H9 (cell line): ENCODE measurements at regions not wholly inside any gene's neighbourhood (a gene's known extent, or its start where the extent isn't known, plus 50 kb on each side); places are given as distances from the start of the nearest gene placed in this dataset.

ENCODE experiments used
- DNase-seq: peaks from one replicate; pipeline ENCODE4 v3.0.0-alpha.2; 2017
- H2AFZ ChIP-seq: one replicate; pipeline ENCODE4 v1.6.1; 2013; ENCODE audit warnings: mild to moderate bottlenecking, low read length, control low read depth, moderate library complexity
- H2AK5ac ChIP-seq: 2 replicates; pipeline ENCODE4 v1.6.1; 2013; ENCODE audit warnings: low read length, control low read depth, mixed read lengths; ENCODE audit not compliant: insufficient read length
- H2BK120ac ChIP-seq: one replicate; pipeline ENCODE4 v1.6.1; 2013; ENCODE audit warnings: low read depth, mild to moderate bottlenecking, low read length, control low read depth, inconsistent platforms; ENCODE audit not compliant: poor library complexity, severe bottlenecking
- H2BK12ac ChIP-seq: 2 replicates; pipeline ENCODE4 v1.6.1; 2013; ENCODE audit warnings: low read length, control low read depth, mixed read lengths, low read depth; ENCODE audit not compliant: insufficient read length
- H2BK15ac ChIP-seq: 2 replicates; pipeline ENCODE4 v1.6.1; 2013; ENCODE audit warnings: low read depth, low read length, control low read depth
- H2BK20ac ChIP-seq: one replicate; pipeline ENCODE4 v1.6.1; 2013; ENCODE audit warnings: low read depth, mild to moderate bottlenecking, low read length, control low read depth, inconsistent platforms; ENCODE audit not compliant: poor library complexity, severe bottlenecking
- H2BK5ac ChIP-seq: 2 replicates; pipeline ENCODE4 v1.6.1; 2013; ENCODE audit warnings: low read length, control low read depth, mixed read lengths; ENCODE audit not compliant: insufficient read length
- H3K14ac ChIP-seq: 2 replicates; pipeline ENCODE4 v1.6.1; 2013; ENCODE audit warnings: low read length, control low read depth; ENCODE audit not compliant: insufficient read depth
- H3K18ac ChIP-seq: 2 replicates; pipeline ENCODE4 v1.6.1; 2013; ENCODE audit warnings: low read depth, mild to moderate bottlenecking, mixed read lengths, low read length, control low read depth; ENCODE audit not compliant: insufficient read length
- H3K23ac ChIP-seq: 2 replicates; pipeline ENCODE4 v1.6.1; 2013; ENCODE audit warnings: low read length, control low read depth, mixed read lengths, low read depth; ENCODE audit not compliant: insufficient read length
- H3K23me2 ChIP-seq: 2 replicates; pipeline ENCODE4 v1.6.1; 2013; ENCODE audit warnings: low read depth, mild to moderate bottlenecking, mixed read lengths, low read length, control low read depth; ENCODE audit not compliant: insufficient read length, poor library complexity, severe bottlenecking
- H3K27ac ChIP-seq: 2 replicates; pipeline ENCODE4 v1.5.1; 2013; ENCODE audit warnings: low read length, control low read depth, mixed read lengths, low read depth; ENCODE audit not compliant: insufficient read length
- H3K27me3 ChIP-seq: 2 replicates; pipeline ENCODE4 v1.6.1; 2013; ENCODE audit warnings: low read length, control low read depth, inconsistent platforms; ENCODE audit not compliant: insufficient read depth
- H3K4ac ChIP-seq: 2 replicates; pipeline ENCODE4 v1.6.1; 2013; ENCODE audit warnings: low read depth, mild to moderate bottlenecking, control low read depth, inconsistent platforms, low read length, moderate library complexity
- H3K4me1 ChIP-seq: 2 replicates; pipeline ENCODE4 v1.6.1; 2013; ENCODE audit warnings: low read length, control low read depth, inconsistent platforms; ENCODE audit not compliant: insufficient read depth
- H3K4me2 ChIP-seq: 2 replicates; pipeline ENCODE4 v1.6.1; 2013; ENCODE audit warnings: low read length, control low read depth, mixed read lengths; ENCODE audit not compliant: insufficient read length, insufficient read depth
- H3K56ac ChIP-seq: 2 replicates; pipeline ENCODE4 v1.6.1; 2013; ENCODE audit warnings: low read depth, mild to moderate bottlenecking, mixed read lengths, low read length, control low read depth; ENCODE audit not compliant: insufficient read length
- H3K79me1 ChIP-seq: 2 replicates; pipeline ENCODE4 v1.6.1; 2013; ENCODE audit warnings: low read depth, mild to moderate bottlenecking, moderate library complexity, low read length, control low read depth, inconsistent platforms; ENCODE audit not compliant: insufficient read depth, poor library complexity, severe bottlenecking
- H3K79me2 ChIP-seq: 2 replicates; pipeline ENCODE4 v1.6.1; 2013; ENCODE audit warnings: low read length, control low read depth, inconsistent platforms; ENCODE audit not compliant: insufficient read depth
- H3K9ac ChIP-seq: 2 replicates; pipeline ENCODE4 v1.6.1; 2013; ENCODE audit warnings: low read length, control low read depth, mixed read lengths; ENCODE audit not compliant: insufficient read length; ENCODE audit errors: extremely low read depth
- H3K9me3 ChIP-seq: one replicate; pipeline ENCODE4 v1.6.1; 2013; ENCODE audit warnings: low read depth, low read length, inconsistent platforms; ENCODE audit not compliant: control insufficient read depth
- H3T11ph ChIP-seq: one replicate; pipeline ENCODE4 v1.6.1; 2013; ENCODE audit warnings: mild to moderate bottlenecking, low read length, control low read depth, inconsistent platforms
- H4K20me1 ChIP-seq: one replicate; pipeline ENCODE4 v1.6.1; 2013; ENCODE audit not compliant: control insufficient read depth, insufficient read length, insufficient read depth
- H4K5ac ChIP-seq: 2 replicates; pipeline ENCODE4 v1.6.1; 2013; ENCODE audit warnings: low read depth, mild to moderate bottlenecking, mixed read lengths, low read length, control low read depth; ENCODE audit not compliant: insufficient read length
- H4K8ac ChIP-seq: replicated peaks from 2 replicates; pipeline ENCODE4 v1.6.1; 2013; ENCODE audit warnings: low read length, control low read depth, mixed read lengths, low read depth; ENCODE audit not compliant: insufficient read length
- H4K91ac ChIP-seq: 2 replicates; pipeline ENCODE4 v1.6.1; 2013; ENCODE audit warnings: low read depth, mild to moderate bottlenecking, moderate library complexity, mixed read lengths, low read length, control low read depth; ENCODE audit not compliant: insufficient read length
- H3K27ac Mint-ChIP-seq, 3 experiments: 2 replicates in 2 of 3; 3 replicates in 1 of 3; pipeline ENCODE4 v1.8.0; 2020 to 2021; ENCODE audit warnings: mixed read lengths in 3 of 3, mild to moderate bottlenecking in 1 of 3, moderate library complexity in 1 of 3
- H3K27me3 Mint-ChIP-seq: 2 replicates; pipeline ENCODE4 v1.8.0; 2021; ENCODE audit warnings: low read depth, mild to moderate bottlenecking, moderate library complexity, mixed read lengths
- H3K36me3 Mint-ChIP-seq, 3 experiments: 2 replicates in 2 of 3; 3 replicates in 1 of 3; pipeline ENCODE4 v1.8.0; 2020 to 2021; ENCODE audit warnings: low read depth in 3 of 3, mixed read lengths in 3 of 3; ENCODE audit not compliant: insufficient read depth in 1 of 3
- H3K4me1 Mint-ChIP-seq, 2 experiments: 2 replicates each; pipeline ENCODE4 v1.8.0; 2020; ENCODE audit warnings: mixed read lengths in 2 of 2
- H3K4me3 Mint-ChIP-seq, 2 experiments: 2 replicates in 1 of 2; 3 replicates in 1 of 2; pipeline ENCODE4 v1.8.0; 2020 to 2021; ENCODE audit warnings: mild to moderate bottlenecking in 2 of 2, mixed read lengths in 2 of 2, moderate library complexity in 1 of 2
- H3K9me3 Mint-ChIP-seq, 2 experiments: 2 replicates in 1 of 2; 3 replicates in 1 of 2; pipeline ENCODE4 v1.8.0; 2020; ENCODE audit warnings: mild to moderate bottlenecking in 2 of 2, mixed read lengths in 2 of 2, moderate library complexity in 1 of 2
- WGBS: extraction: QIAGEN DNeasy Blood & Tissue Kit; methylation state at CpG from one replicate; pipeline ENCODE4 v1.1.7; 2013; ENCODE audit warnings: missing lambda C conversion rate, low lambda C conversion rate, mixed read lengths; ENCODE audit not compliant: insufficient read length; ENCODE audit errors: extremely low coverage; 5-methylcytosine and 5-hydroxymethylcytosine counted together
- TF ChIP-seq, protein P1 (sequence below): fragments of 200-600 bp; sonication (generic); conservative IDR thresholded peaks from 3 replicates; pipeline ENCODE4 v1.8.0; 2021; ENCODE audit warnings: antibody characterized with exemption, mild to moderate bottlenecking

DNA sequence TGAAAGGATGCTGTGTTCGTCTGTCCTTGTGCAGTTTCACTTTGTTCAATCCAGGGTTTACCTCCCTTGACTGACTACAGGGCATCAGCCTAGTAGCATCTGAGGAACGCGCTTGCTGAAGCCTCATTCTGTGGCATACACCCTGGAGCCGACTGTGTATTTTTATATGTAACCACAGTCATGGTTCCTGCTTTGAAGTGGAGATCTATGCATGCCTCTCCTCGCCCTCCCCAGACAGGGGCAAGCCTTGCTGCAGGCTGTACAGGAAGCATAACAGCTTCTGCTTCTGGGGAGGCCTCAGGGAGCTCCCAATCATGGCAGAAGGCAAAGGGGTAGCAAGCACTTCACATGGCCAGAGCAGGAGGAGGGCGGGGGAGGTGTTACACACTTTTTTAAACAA, 262.1 kb downstream of the BCL11B start:
- no peak overlapping the region for H3K23ac ChIP-seq
- no peaks in the 10 kb centered on the region for H3K4me1 Mint-ChIP-seq

More for the DNA sequence above, 262.1 kb downstream of the BCL11B start:
- Histone ChIP-seq H3K79me1 (no peaks in the 10 kb centered on the region), H3K56ac (no peak overlapping the region), H2BK5ac (no peak overlapping the region), H3K4me1 (no peaks in the 10 kb centered on the region), H4K20me1 (no peaks in the 10 kb centered on the region), H2BK120ac (no peak overlapping the region), H4K8ac (no peak overlapping the region), H3K27ac (no peak overlapping the region), H3K14ac (no peak overlapping the region), H3K27me3 (no peaks in the 10 kb centered on the region), H3K18ac (no peak overlapping the region), H2AFZ (no peak overlapping the region), H2BK12ac (no peak overlapping the region), H3K23me2 (no peaks in the 10 kb centered on the region), H3K9me3 (no peaks in the 10 kb centered on the region), H4K91ac (no peak overlapping the region), H3T11ph (no peak overlapping the region), H4K5ac (no peak overlapping the region), H2BK20ac (no peak overlapping the region), H3K9ac (no peak overlapping the region), H3K79me2 (no peaks in the 10 kb centered on the region), H3K4ac (no peak overlapping the region), H2AK5ac (no peak overlapping the region), H3K4me2 (no peak overlapping the region), H2BK15ac (no peak overlapping the region)
- Mint-ChIP-seq H3K27me3 (no peaks in the 10 kb centered on the region), H3K4me3 (no peak overlapping the region), H3K9me3 (no peaks in the 10 kb centered on the region; a peak in 2 of 5 replicates), H3K36me3 (no peaks in the 10 kb centered on the region; a peak in 1 of 7 replicates), H3K27ac (no peak overlapping the region)
- DNase-seq: no peak
- TF ChIP-seq, protein P1, sequence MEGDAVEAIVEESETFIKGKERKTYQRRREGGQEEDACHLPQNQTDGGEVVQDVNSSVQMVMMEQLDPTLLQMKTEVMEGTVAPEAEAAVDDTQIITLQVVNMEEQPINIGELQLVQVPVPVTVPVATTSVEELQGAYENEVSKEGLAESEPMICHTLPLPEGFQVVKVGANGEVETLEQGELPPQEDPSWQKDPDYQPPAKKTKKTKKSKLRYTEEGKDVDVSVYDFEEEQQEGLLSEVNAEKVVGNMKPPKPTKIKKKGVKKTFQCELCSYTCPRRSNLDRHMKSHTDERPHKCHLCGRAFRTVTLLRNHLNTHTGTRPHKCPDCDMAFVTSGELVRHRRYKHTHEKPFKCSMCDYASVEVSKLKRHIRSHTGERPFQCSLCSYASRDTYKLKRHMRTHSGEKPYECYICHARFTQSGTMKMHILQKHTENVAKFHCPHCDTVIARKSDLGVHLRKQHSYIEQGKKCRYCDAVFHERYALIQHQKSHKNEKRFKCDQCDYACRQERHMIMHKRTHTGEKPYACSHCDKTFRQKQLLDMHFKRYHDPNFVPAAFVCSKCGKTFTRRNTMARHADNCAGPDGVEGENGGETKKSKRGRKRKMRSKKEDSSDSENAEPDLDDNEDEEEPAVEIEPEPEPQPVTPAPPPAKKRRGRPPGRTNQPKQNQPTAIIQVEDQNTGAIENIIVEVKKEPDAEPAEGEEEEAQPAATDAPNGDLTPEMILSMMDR: no peak
- no CpG with 5 or more reads among the region's 6 CpGs for WGBS
